ENCODE measurements at regions not wholly inside any gene's neighbourhood (a gene's known extent, or its start where the extent isn't known, plus 50 kb on each side); places are given as distances from the start of the nearest gene placed in this dataset.

GRCh38 chr6:140560671-140561070 lies 1186.2 kb upstream of the CITED2 start:
- no peaks in the 10 kb centered on the region for H3K4me1 ChIP-seq (ENCODE audit: insufficient read depth, low read length, severe bottlenecking)
- no peaks in the 10 kb centered on the region for H3K9me3 ChIP-seq (ENCODE audit: low read length)
- no peak overlapping the region for H2AFZ ChIP-seq (ENCODE audit: low read length)
- H4K20me1 ChIP-seq (ENCODE audit: insufficient read depth, low read length) = no peaks in the 10 kb centered on the region
- no peak for TF ChIP-seq EZH2 (IDR thresholded peaks at IDR 0.05; ENCODE audit: borderline replicate concordance, low read length)
- no peak for TF ChIP-seq CTCF (IDR thresholded peaks at IDR 0.05; ENCODE audit: low read length)
- no peaks in the 10 kb centered on the region for H3K79me2 ChIP-seq (ENCODE audit: insufficient read depth, low read length)
- H3K27me3 ChIP-seq (ENCODE audit: insufficient read depth, low read length) = no peaks in the 10 kb centered on the region
- H3K27ac ChIP-seq (ENCODE audit: low read depth, low read length, poor library complexity, severe bottlenecking) = no peak overlapping the region
- no peaks in the 10 kb centered on the region for H3K9me2 ChIP-seq (ENCODE audit: low read depth, low read length)
- H3K4me3 ChIP-seq (ENCODE audit: low read depth, low read length, poor library complexity, severe bottlenecking) = no peak overlapping the region
- H3F3A ChIP-seq (ENCODE audit: insufficient read depth, low read length) = 0 out of 2 replicates have a peak, but pooled peaks cover 3% of the 10 kb centered on the region
- H3K4me2 ChIP-seq (ENCODE audit: low read length) = no peak overlapping the region
- H3K9ac ChIP-seq (ENCODE audit: low read length) = no peak overlapping the region
- H3K36me3 ChIP-seq (ENCODE audit: insufficient read depth, low read length) = no peaks in the 10 kb centered on the region

- H3K4me2 ChIP-seq (ENCODE audit: low read length) = no peak overlapping the region
- H3K27ac ChIP-seq (ENCODE audit: low read depth, low read length, poor library complexity, severe bottlenecking) = no peak overlapping the region
- no peaks in the 10 kb centered on the region for H4K20me1 ChIP-seq (ENCODE audit: insufficient read depth, low read length)
- H3K27me3 ChIP-seq (ENCODE audit: insufficient read depth, low read length) = no peaks in the 10 kb centered on the region
- no peaks in the 10 kb centered on the region for H3K9me2 ChIP-seq (ENCODE audit: low read depth, low read length)
- TF ChIP-seq EZH2 (IDR thresholded peaks at IDR 0.05; ENCODE audit: borderline replicate concordance, low read length) = no peak
- no peak for TF ChIP-seq CTCF (IDR thresholded peaks at IDR 0.05; ENCODE audit: low read length)
- H3K4me3 ChIP-seq (ENCODE audit: low read depth, low read length, poor library complexity, severe bottlenecking) = no peak overlapping the region
- H3K9ac ChIP-seq (ENCODE audit: low read length) = no peak overlapping the region
- H3K79me2 ChIP-seq (ENCODE audit: insufficient read depth, low read length) = no peaks in the 10 kb centered on the region
- no peaks in the 10 kb centered on the region for H3K36me3 ChIP-seq (ENCODE audit: insufficient read depth, low read length)
- H2AFZ ChIP-seq (ENCODE audit: low read length) = no peak overlapping the region
- H3K9me3 ChIP-seq (ENCODE audit: low read length) = no peaks in the 10 kb centered on the region
- H3F3A ChIP-seq (ENCODE audit: insufficient read depth, low read length) = 0 out of 2 replicates have a peak, but pooled peaks cover 3% of the 10 kb centered on the region
- H3K4me1 ChIP-seq (ENCODE audit: insufficient read depth, low read length, severe bottlenecking) = no peaks in the 10 kb centered on the region
Measured at GRCh38 chr6:140559458-140559857, 1185.0 kb upstream of the CITED2 start.

- no peak overlapping the region for H2AFZ ChIP-seq (ENCODE audit: low read length)
- H3K4me3 ChIP-seq (ENCODE audit: low read depth, low read length, poor library complexity, severe bottlenecking) = no peak overlapping the region
- no peaks in the 10 kb centered on the region for H3K36me3 ChIP-seq (ENCODE audit: insufficient read depth, low read length)
- TF ChIP-seq CTCF (IDR thresholded peaks at IDR 0.05; ENCODE audit: low read length) = no peak
- no peak for TF ChIP-seq EZH2 (IDR thresholded peaks at IDR 0.05; ENCODE audit: borderline replicate concordance, low read length)
- H3K4me1 ChIP-seq (ENCODE audit: insufficient read depth, low read length, severe bottlenecking) = no peaks in the 10 kb centered on the region
- 0 out of 2 replicates have a peak, but pooled peaks cover 3% of the 10 kb centered on the region for H3F3A ChIP-seq (ENCODE audit: insufficient read depth, low read length)
- H3K4me2 ChIP-seq (ENCODE audit: low read length) = no peak overlapping the region
- H3K27me3 ChIP-seq (ENCODE audit: insufficient read depth, low read length) = no peaks in the 10 kb centered on the region
- H4K20me1 ChIP-seq (ENCODE audit: insufficient read depth, low read length) = no peaks in the 10 kb centered on the region
- no peaks in the 10 kb centered on the region for H3K9me3 ChIP-seq (ENCODE audit: low read length)
- no peaks in the 10 kb centered on the region for H3K9me2 ChIP-seq (ENCODE audit: low read depth, low read length)
- no peak overlapping the region for H3K27ac ChIP-seq (ENCODE audit: low read depth, low read length, poor library complexity, severe bottlenecking)
- H3K9ac ChIP-seq (ENCODE audit: low read length) = no peak overlapping the region
- H3K79me2 ChIP-seq (ENCODE audit: insufficient read depth, low read length) = no peaks in the 10 kb centered on the region
Measured at GRCh38 chr6:140554421-140554820, 1180.0 kb upstream of the CITED2 start.
